T-cell (primary cell): ENCODE measurements at regions not wholly inside any gene's neighbourhood (a gene's known extent, or its start where the extent isn't known, plus 50 kb on each side); places are given as distances from the start of the nearest gene placed in this dataset.

Experiments
- ATAC-seq, 4 experiments: fragments of 200-7000 bp in 3 of 4; fragments of 150-1000 bp in 1 of 4; cut with Tn5 transposase; replicated peaks in 1 of 4; 1 replicate in 3 of 4; 2 replicates in 1 of 4; pipeline ENCODE4 v1.10.0; 2021; ENCODE audit warnings: moderate library complexity in 3 of 4, mild to moderate bottlenecking in 2 of 4, moderate number of reproducible peaks in 1 of 4
- CTCF ChIA-PET, 2 donors: fragments of 300-600 bp; sonication (Branson Sonifier 250); formaldehyde crosslinking; loops; one replicate each; lab custom pipeline; 2022; ENCODE audit warnings: antibody characterized with exemption in 2 of 2; lab: Charles Lee
- POLR2A ChIA-PET, 2 donors: fragments of 300-600 bp; sonication (Branson Sonifier 250); formaldehyde crosslinking; loops; one replicate each; lab custom pipeline; 2022; ENCODE audit warnings: antibody characterized with exemption in 2 of 2; lab: Charles Lee
- DNase-seq, 35 experiments: peaks; one replicate each; pipeline versions ENCODE4 v3.0.0 to v3.0.0-alpha.2; 2013 to 2023
- H3K27ac ChIP-seq: one replicate; pipeline ENCODE4 v1.5.1; 2013; ENCODE audit warnings: low read length
- H3K27me3 ChIP-seq, 2 experiments: replicated peaks in 1 of 2; 1 replicate in 1 of 2; 2 replicates in 1 of 2; pipeline versions ENCODE4 v1.6.1 to v1.7.0; 2013; ENCODE audit warnings: low read length in 1 of 2, mixed read lengths in 1 of 2; ENCODE audit not compliant: control insufficient read depth in 2 of 2, insufficient read depth in 2 of 2; ENCODE audit errors: extremely low read depth in 1 of 2
- H3K36me3 ChIP-seq, 2 donors: 1 replicate in 1 of 2; 2 replicates in 1 of 2; pipeline versions ENCODE4 v1.6.1 to v1.7.0; 2013; ENCODE audit warnings: low read length in 1 of 2; ENCODE audit not compliant: control insufficient read depth in 2 of 2, insufficient read depth in 1 of 2; ENCODE audit errors: extremely low read depth in 1 of 2
- H3K4me1 ChIP-seq, 2 experiments: 1 replicate in 1 of 2; 2 replicates in 1 of 2; pipeline versions ENCODE4 v1.6.1 to v1.7.0; 2013; ENCODE audit warnings: low read length in 2 of 2, mixed read lengths in 1 of 2; ENCODE audit not compliant: insufficient read depth in 2 of 2, control insufficient read depth in 1 of 2; ENCODE audit errors: extremely low read depth in 1 of 2
- H3K4me3 ChIP-seq, 2 donors: 1 replicate in 1 of 2; 2 replicates in 1 of 2; pipeline versions ENCODE4 v1.5.1 to v1.7.0; 2013; ENCODE audit warnings: mild to moderate bottlenecking in 2 of 2, low read length in 1 of 2, moderate library complexity in 1 of 2; ENCODE audit not compliant: control insufficient read depth in 1 of 2; ENCODE audit errors: extremely low read depth in 1 of 2
- H3K9me3 ChIP-seq: 2 replicates; pipeline ENCODE4 v1.7.0; 2013
- H3K27ac Mint-ChIP-seq, 2 donors: one replicate each; pipeline ENCODE4 v1.8.0; 2020 to 2021; ENCODE audit warnings: mild to moderate bottlenecking in 2 of 2, mixed read lengths in 2 of 2
- H3K27me3 Mint-ChIP-seq, 2 donors: one replicate each; pipeline ENCODE4 v1.8.0; 2021 to 2022; ENCODE audit warnings: mixed read lengths in 2 of 2
- H3K36me3 Mint-ChIP-seq: one replicate; pipeline ENCODE4 v1.8.0; 2021; ENCODE audit warnings: mixed read lengths
- H3K4me1 Mint-ChIP-seq, 3 donors: one replicate each; pipeline ENCODE4 v1.8.0; 2020 to 2022; ENCODE audit warnings: mixed read lengths in 3 of 3, mild to moderate bottlenecking in 1 of 3
- H3K4me3 Mint-ChIP-seq, 3 donors: one replicate each; pipeline ENCODE4 v1.8.0; 2020 to 2022; ENCODE audit warnings: mild to moderate bottlenecking in 3 of 3, mixed read lengths in 3 of 3, moderate library complexity in 3 of 3
- H3K9me3 Mint-ChIP-seq, 3 donors: one replicate each; pipeline ENCODE4 v1.8.0; 2020 to 2022; ENCODE audit warnings: mixed read lengths in 3 of 3
- WGBS: methylation state at CpG from one replicate; pipeline ENCODE4 v1.1.5; 2013; ENCODE audit warnings: missing lambda C conversion rate; ENCODE audit not compliant: insufficient coverage; 5-methylcytosine and 5-hydroxymethylcytosine counted together

DNA sequence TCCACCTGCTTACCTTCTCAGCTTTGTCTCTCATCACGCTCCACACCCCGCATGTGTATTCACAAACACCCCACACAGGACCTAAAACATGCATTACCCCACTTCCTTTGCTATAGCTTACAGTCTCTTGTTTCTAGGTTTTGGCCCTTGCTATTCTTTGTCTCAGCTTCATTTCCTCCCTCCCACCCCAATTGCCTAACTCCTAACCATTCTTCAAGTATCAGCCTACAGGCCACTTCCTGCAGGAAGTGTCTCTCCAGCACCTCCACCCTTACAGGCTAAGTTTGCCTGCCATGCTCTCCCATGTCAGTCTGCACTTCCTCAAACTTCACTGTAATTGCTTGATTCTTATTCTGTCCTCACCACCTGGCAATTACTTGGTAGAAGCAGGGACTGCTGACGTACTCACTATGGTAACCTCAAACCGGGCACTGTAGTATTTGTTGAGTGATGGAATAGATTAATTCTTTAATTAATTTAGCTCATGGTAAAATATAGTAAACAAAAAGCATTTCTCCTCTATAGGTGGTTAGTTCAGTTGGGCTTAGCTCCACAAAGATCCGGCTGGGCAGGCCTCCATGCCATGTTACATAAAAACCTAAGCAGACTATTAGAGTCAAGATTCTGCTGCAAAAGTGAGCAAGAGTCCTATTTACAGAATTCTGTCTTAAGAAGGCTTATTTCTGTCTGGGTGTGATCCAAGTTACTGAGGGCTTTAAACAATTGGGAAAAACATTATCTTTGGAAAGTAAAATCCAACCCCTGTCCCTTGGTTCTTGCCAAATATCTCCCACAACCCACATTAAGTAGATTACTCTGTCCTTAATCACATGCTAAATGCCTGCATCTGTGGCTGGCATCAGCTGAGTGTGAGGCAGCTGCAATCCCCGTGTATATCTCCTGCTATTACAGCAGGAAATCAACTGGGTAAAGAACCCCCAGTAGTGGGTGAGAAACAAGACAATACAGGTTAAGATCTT lies 124.7 kb upstream of the CPEB2 start:
- peaks cover 14 to 25% (median 16%) of the 10 kb centered on the region in 3 donors for H3K4me1 Mint-ChIP-seq
- ChIA-PET POLR2A (no interaction called here), CTCF (interaction anchor here (0.5 to 1.0 kb wide), 4 partner anchors 131 to 1217 kb away, joined by 3 to 5 read pairs (median 3); no protein-coding TSS in a partner anchor)
- DNase-seq (peak in 6 of 35 experiments; percentile 0 to 26 (median 4)), ATAC-seq (peak in 3 of 4 experiments; percentile 40 to 68 (median 58))
- H3K4me3 ChIP-seq: no peak overlapping the region
- peak overlapping the region in 1 of 3 donors; percentile 2 for H3K4me3 Mint-ChIP-seq
- H3K27ac Mint-ChIP-seq: peak overlapping the region; percentile 49 to 69
- H3K9me3 Mint-ChIP-seq: peaks cover 0 to 4% (median 0%) of the 10 kb centered on the region in 3 donors
- no peaks in the 10 kb centered on the region for H3K36me3 ChIP-seq
- no peaks in the 10 kb centered on the region for H3K9me3 ChIP-seq
- H3K27me3 ChIP-seq: no peaks in the 10 kb centered on the region
- 31% methylated on average over 2 of the region's 6 CpGs for WGBS
- peaks cover 16 to 17% of the 10 kb centered on the region in 2 experiments for H3K4me1 ChIP-seq
- H3K27ac ChIP-seq: peak overlapping the region; percentile 28
- no peaks in the 10 kb centered on the region for H3K27me3 Mint-ChIP-seq
- no peaks in the 10 kb centered on the region for H3K36me3 Mint-ChIP-seq

DNA sequence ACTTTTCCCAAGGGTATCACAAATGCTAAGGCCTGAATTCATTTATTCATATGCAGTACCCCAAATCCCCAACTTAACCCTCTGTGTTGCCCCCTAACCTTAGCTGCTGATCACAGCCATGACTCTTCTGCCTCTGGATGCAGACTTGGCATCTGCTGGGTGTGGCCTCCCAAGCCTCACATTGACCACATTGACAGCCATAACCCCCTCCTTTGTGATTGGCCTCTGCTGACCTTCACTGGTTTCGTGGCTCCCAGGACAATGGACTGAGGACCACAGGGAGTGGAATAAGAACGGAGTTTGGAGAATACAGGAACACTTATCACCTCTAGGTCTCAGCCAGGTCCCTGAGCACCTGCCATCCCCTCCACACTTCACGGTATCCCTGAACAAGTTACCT lies 123.6 kb upstream of the CPEB2 start:
- no peaks in the 10 kb centered on the region for H3K27me3 Mint-ChIP-seq
- ChIA-PET POLR2A (no interaction called here), CTCF (no interaction called here)
- Histone ChIP-seq H3K27me3 (no peaks in the 10 kb centered on the region), H3K4me1 (peaks cover 16 to 17% of the 10 kb centered on the region in 2 experiments), H3K27ac (no peak overlapping the region), H3K36me3 (no peaks in the 10 kb centered on the region), H3K9me3 (no peaks in the 10 kb centered on the region), H3K4me3 (no peak overlapping the region)
- H3K4me3 Mint-ChIP-seq: no peak overlapping the region
- peaks cover 0 to 4% (median 0%) of the 10 kb centered on the region in 3 donors for H3K9me3 Mint-ChIP-seq
- ATAC-seq (no peak), DNase-seq (no peak)
- no peaks in the 10 kb centered on the region for H3K36me3 Mint-ChIP-seq
- WGBS: 100% methylated on average over 1 of the region's 3 CpGs
- peaks cover 14 to 25% (median 16%) of the 10 kb centered on the region in 3 donors for H3K4me1 Mint-ChIP-seq
- no peak overlapping the region for H3K27ac Mint-ChIP-seq

- Mint-ChIP-seq H3K27me3 (no peaks in the 10 kb centered on the region), H3K4me3 (no peak overlapping the region), H3K36me3 (no peaks in the 10 kb centered on the region), H3K9me3 (peaks cover 0 to 4% (median 0%) of the 10 kb centered on the region in 3 donors), H3K27ac (no peak overlapping the region), H3K4me1 (peaks cover 14 to 25% (median 16%) of the 10 kb centered on the region in 3 donors)
- 97% methylated on average over 6 of the region's 7 CpGs for WGBS
- H3K27me3 ChIP-seq: no peaks in the 10 kb centered on the region
- H3K9me3 ChIP-seq: no peaks in the 10 kb centered on the region
- ChIA-PET POLR2A (no interaction called here), CTCF (no interaction called here)
- ATAC-seq: no peak
- peaks cover 16 to 17% of the 10 kb centered on the region in 2 experiments for H3K4me1 ChIP-seq
- no peaks in the 10 kb centered on the region for H3K36me3 ChIP-seq
- H3K27ac ChIP-seq: no peak overlapping the region
- DNase-seq: no peak
- no peak overlapping the region for H3K4me3 ChIP-seq
Measured at GRCh38 chr4:14879683-14880082, 122.6 kb upstream of the CPEB2 start.

GRCh38 chr4:14880805-14881204 lies 121.5 kb upstream of the CPEB2 start:
- Histone ChIP-seq H3K27me3 (no peaks in the 10 kb centered on the region), H3K27ac (no peak overlapping the region), H3K4me3 (no peak overlapping the region), H3K9me3 (no peaks in the 10 kb centered on the region), H3K36me3 (no peaks in the 10 kb centered on the region), H3K4me1 (peaks cover 10 to 16% of the 10 kb centered on the region in 2 experiments)
- ChIA-PET POLR2A (no interaction called here), CTCF (no interaction called here)
- DNase-seq: no peak
- Mint-ChIP-seq H3K36me3 (no peaks in the 10 kb centered on the region), H3K4me1 (peaks cover 14 to 18% (median 16%) of the 10 kb centered on the region in 3 donors), H3K27ac (no peak overlapping the region), H3K4me3 (no peak overlapping the region), H3K27me3 (no peaks in the 10 kb centered on the region), H3K9me3 (peaks cover 0 to 3% (median 0%) of the 10 kb centered on the region in 3 donors)
- no peak for ATAC-seq
- 40% methylated on average over 1 of the region's 2 CpGs for WGBS

DNA sequence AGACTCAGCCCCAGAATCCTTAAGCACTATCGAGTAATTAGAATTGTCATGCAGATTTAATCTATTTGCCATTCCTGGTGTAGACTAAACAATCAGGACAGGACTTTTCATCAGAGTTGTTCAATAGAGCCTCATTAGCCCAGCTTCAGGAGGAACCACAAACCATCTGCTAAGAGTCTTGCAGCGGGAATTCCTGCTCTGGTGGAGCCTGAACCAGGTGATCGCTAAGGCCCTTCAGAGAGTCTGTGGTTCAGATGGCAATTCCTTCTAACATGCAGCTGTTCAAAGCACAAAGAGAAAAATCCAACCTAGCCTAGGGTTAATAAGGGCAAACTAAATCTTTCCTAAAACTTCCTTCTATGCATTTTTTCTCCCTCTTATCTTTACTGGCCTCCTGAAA lies 119.1 kb upstream of the CPEB2 start:
- H3K9me3 Mint-ChIP-seq: no peaks in the 10 kb centered on the region
- H3K27ac Mint-ChIP-seq: no peak overlapping the region
- H3K27me3 Mint-ChIP-seq: no peaks in the 10 kb centered on the region
- no peaks in the 10 kb centered on the region for H3K9me3 ChIP-seq
- H3K4me1 ChIP-seq: no peaks in the 10 kb centered on the region
- H3K36me3 ChIP-seq: no peaks in the 10 kb centered on the region
- H3K36me3 Mint-ChIP-seq: no peaks in the 10 kb centered on the region
- 74% methylated on average over 3 of the region's 3 CpGs for WGBS
- DNase-seq: no peak
- no peaks in the 10 kb centered on the region for H3K27me3 ChIP-seq
- POLR2A ChIA-PET: no interaction called here
- ATAC-seq: no peak
- no peak overlapping the region for H3K4me3 ChIP-seq
- H3K4me1 Mint-ChIP-seq: no peaks in the 10 kb centered on the region
- CTCF ChIA-PET: no interaction called here
- no peak overlapping the region for H3K27ac ChIP-seq
- no peak overlapping the region for H3K4me3 Mint-ChIP-seq

GRCh38 chr4:14883661-14884060 lies 118.6 kb upstream of the CPEB2 start:
- no peaks in the 10 kb centered on the region for H3K36me3 Mint-ChIP-seq

More at GRCh38 chr4:14883661-14884060, 118.6 kb upstream of the CPEB2 start:
- ChIA-PET CTCF (no interaction called here), POLR2A (no interaction called here)
- no peaks in the 10 kb centered on the region for H3K4me1 ChIP-seq
- no peak overlapping the region for H3K27ac Mint-ChIP-seq
- no peak overlapping the region for H3K4me3 Mint-ChIP-seq
- H3K27ac ChIP-seq: no peak overlapping the region
- no peak overlapping the region for H3K4me3 ChIP-seq
- H3K36me3 ChIP-seq: no peaks in the 10 kb centered on the region
- H3K4me1 Mint-ChIP-seq: no peaks in the 10 kb centered on the region
- H3K27me3 Mint-ChIP-seq: no peaks in the 10 kb centered on the region
- no CpG with 5 or more reads among the region's 1 CpG for WGBS
- no peak for DNase-seq
- H3K9me3 ChIP-seq: no peaks in the 10 kb centered on the region
- no peaks in the 10 kb centered on the region for H3K27me3 ChIP-seq
- no peak for ATAC-seq
- H3K9me3 Mint-ChIP-seq: no peaks in the 10 kb centered on the region
